Astrocyte (in vitro differentiated cells and primary cell): ENCODE measurements at regions not wholly inside any gene's neighbourhood (a gene's known extent, or its start where the extent isn't known, plus 50 kb on each side); places are given as distances from the start of the nearest gene placed in this dataset.

Experiments
- DNase-seq: peaks from one replicate; pipeline ENCODE4 v3.0.0-alpha.2; 2010; ENCODE audit warnings: low read depth
- FAIRE-seq: peaks from 2 replicates; lab custom pipeline; 2011; peaks lifted over from hg19 to GRCh38; lab: Jason Lieb, UNC
- H2AFZ ChIP-seq: 2 replicates; pipeline ENCODE4 v1.6.0; 2012; ENCODE audit warnings: low read depth, low read length, inconsistent platforms
- H3K27ac ChIP-seq: 2 replicates; pipeline ENCODE4 v1.5.1; 2011; ENCODE audit warnings: low read depth, low read length, inconsistent platforms
- H3K27me3 ChIP-seq: 2 replicates; pipeline ENCODE4 v1.6.0; 2011; ENCODE audit warnings: low read length, inconsistent platforms; ENCODE audit not compliant: insufficient read depth
- H3K36me3 ChIP-seq: 2 replicates; pipeline ENCODE4 v1.5.1; 2011; ENCODE audit warnings: low read length, inconsistent platforms; ENCODE audit not compliant: insufficient read depth
- H3K4me1 ChIP-seq: 2 replicates; pipeline ENCODE4 v1.5.1; 2011; ENCODE audit warnings: low read length, inconsistent platforms; ENCODE audit not compliant: insufficient read depth
- H3K4me2 ChIP-seq: 2 replicates; pipeline ENCODE4 v1.6.0; 2012; ENCODE audit warnings: low read length, inconsistent platforms
- H3K4me3 ChIP-seq: 2 replicates; pipeline ENCODE4 v1.5.1; 2011; ENCODE audit warnings: low read depth, mild to moderate bottlenecking, low read length, inconsistent platforms; ENCODE audit not compliant: insufficient read depth
- H3K79me2 ChIP-seq: 2 replicates; pipeline ENCODE4 v1.6.0; 2012; ENCODE audit warnings: mild to moderate bottlenecking, low read length, inconsistent platforms; ENCODE audit not compliant: insufficient read depth
- H3K9ac ChIP-seq: 2 replicates; pipeline ENCODE4 v1.6.0; 2012; ENCODE audit warnings: mild to moderate bottlenecking, low read length, inconsistent platforms
- H3K9me3 ChIP-seq: 2 replicates; pipeline ENCODE4 v1.5.1; 2012; ENCODE audit warnings: low read depth, mild to moderate bottlenecking, low read length, inconsistent platforms; ENCODE audit not compliant: insufficient read depth
- H4K20me1 ChIP-seq: 2 replicates; pipeline ENCODE4 v1.6.0; 2012; ENCODE audit warnings: low read length, inconsistent platforms; ENCODE audit not compliant: insufficient read depth
- H3K27ac Mint-ChIP-seq: one replicate; pipeline ENCODE4 v1.8.0; 2021; ENCODE audit warnings: mild to moderate bottlenecking, mixed read lengths; ENCODE audit not compliant: unreplicated experiment
- H3K27me3 Mint-ChIP-seq: one replicate; pipeline ENCODE4 v1.8.0; 2021; ENCODE audit warnings: low read depth, mixed read lengths; ENCODE audit not compliant: unreplicated experiment
- H3K36me3 Mint-ChIP-seq: one replicate; pipeline ENCODE4 v1.8.0; 2021; ENCODE audit warnings: low read depth, mixed read lengths; ENCODE audit not compliant: unreplicated experiment
- H3K4me1 Mint-ChIP-seq: one replicate; pipeline ENCODE4 v1.8.0; 2021; ENCODE audit warnings: low read depth, mixed read lengths; ENCODE audit not compliant: unreplicated experiment
- H3K4me3 Mint-ChIP-seq: one replicate; pipeline ENCODE4 v1.8.0; 2021; ENCODE audit warnings: mild to moderate bottlenecking, moderate library complexity, mixed read lengths; ENCODE audit not compliant: unreplicated experiment
- H3K9me3 Mint-ChIP-seq: one replicate; pipeline ENCODE4 v1.8.0; 2021; ENCODE audit warnings: mild to moderate bottlenecking, mixed read lengths; ENCODE audit not compliant: unreplicated experiment
- CTCF ChIP-seq: IDR thresholded peaks from 2 replicates; pipeline ENCODE4 v1.5.1; 2011; ENCODE audit warnings: low read depth, mild to moderate bottlenecking, inconsistent platforms, low read length, moderate library complexity; ENCODE audit not compliant: insufficient read depth
- EZH2 ChIP-seq: IDR thresholded peaks from 2 replicates; pipeline ENCODE4 v1.6.1; 2012; ENCODE audit warnings: mild to moderate bottlenecking, low read length, inconsistent platforms; ENCODE audit not compliant: insufficient read depth

GRCh38 chr3:177812492-177812891 lies 615.2 kb upstream of the TBL1XR1 start:
- no peaks in the 10 kb centered on the region for H3K36me3 Mint-ChIP-seq
- Histone ChIP-seq H3K4me3 (no peak overlapping the region), H3K79me2 (no peaks in the 10 kb centered on the region), H3K36me3 (no peaks in the 10 kb centered on the region), H3K27ac (no peak overlapping the region), H3K27me3 (no peaks in the 10 kb centered on the region), H3K9me3 (no peaks in the 10 kb centered on the region), H4K20me1 (no peaks in the 10 kb centered on the region), H3K9ac (no peak overlapping the region), H3K4me2 (no peak overlapping the region), H2AFZ (no peak overlapping the region), H3K4me1 (peaks cover 19% of the 10 kb centered on the region)
- FAIRE-seq (no peak), DNase-seq (no peak)
- no peak overlapping the region for H3K4me3 Mint-ChIP-seq
- no peaks in the 10 kb centered on the region for H3K9me3 Mint-ChIP-seq
- no peaks in the 10 kb centered on the region for H3K27me3 Mint-ChIP-seq
- TF ChIP-seq EZH2 (no peak), CTCF (no peak)
- H3K27ac Mint-ChIP-seq, result no peak overlapping the region
- H3K4me1 Mint-ChIP-seq, result peaks cover 32% of the 10 kb centered on the region

GRCh38 chr3:177813322-177813721 lies 616.0 kb upstream of the TBL1XR1 start:
- no peaks in the 10 kb centered on the region for H4K20me1 ChIP-seq
- Mint-ChIP-seq H3K27ac (no peak overlapping the region), H3K27me3 (no peaks in the 10 kb centered on the region), H3K36me3 (no peaks in the 10 kb centered on the region), H3K4me1 (peaks cover 32% of the 10 kb centered on the region), H3K9me3 (no peaks in the 10 kb centered on the region), H3K4me3 (no peak overlapping the region)
- H3K4me3 ChIP-seq, result no peak overlapping the region
- TF ChIP-seq CTCF (no peak), EZH2 (no peak)
- peaks cover 19% of the 10 kb centered on the region for H3K4me1 ChIP-seq
- no peaks in the 10 kb centered on the region for H3K27me3 ChIP-seq
- no peak overlapping the region for H3K9ac ChIP-seq
- no peak overlapping the region for H2AFZ ChIP-seq
- H3K27ac ChIP-seq, result no peak overlapping the region
- no peaks in the 10 kb centered on the region for H3K9me3 ChIP-seq
- FAIRE-seq, result no peak
- DNase-seq, result peak; percentile 66
- no peaks in the 10 kb centered on the region for H3K79me2 ChIP-seq
- H3K36me3 ChIP-seq, result no peaks in the 10 kb centered on the region
- no peak overlapping the region for H3K4me2 ChIP-seq

- no peak overlapping the region for H3K9ac ChIP-seq
- no peaks in the 10 kb centered on the region for H4K20me1 ChIP-seq
- H3K4me1 ChIP-seq, result peaks cover 12% of the 10 kb centered on the region
- FAIRE-seq (peak; percentile 92), DNase-seq (peak; percentile 92)
- no peaks in the 10 kb centered on the region for H3K9me3 ChIP-seq
- no peak overlapping the region for H2AFZ ChIP-seq
- peak overlapping the region; percentile 32 for H3K27ac ChIP-seq
- Mint-ChIP-seq H3K36me3 (no peaks in the 10 kb centered on the region), H3K4me1 (peaks cover 39% of the 10 kb centered on the region), H3K9me3 (no peaks in the 10 kb centered on the region), H3K27me3 (no peaks in the 10 kb centered on the region), H3K4me3 (no peak overlapping the region), H3K27ac (peak overlapping the region; percentile 84)
- H3K36me3 ChIP-seq, result no peaks in the 10 kb centered on the region
- H3K79me2 ChIP-seq, result no peaks in the 10 kb centered on the region
- TF ChIP-seq EZH2 (no peak), CTCF (no peak)
- H3K27me3 ChIP-seq, result no peaks in the 10 kb centered on the region
- H3K4me2 ChIP-seq, result peak overlapping the region; percentile 45
- H3K4me3 ChIP-seq, result no peak overlapping the region
Observed at GRCh38 chr3:177816667-177817208, 619.5 kb upstream of the TBL1XR1 start.
